ENCODE measurements at regions not wholly inside any gene's neighbourhood (a gene's known extent, or its start where the extent isn't known, plus 50 kb on each side); places are given as distances from the start of the nearest gene placed in this dataset.
"Not testable (repeated sequence)": the region's sequence is repeated elsewhere in the genome, so short reads cannot be mapped to it uniquely, and the experiment has no call there.

DNA sequence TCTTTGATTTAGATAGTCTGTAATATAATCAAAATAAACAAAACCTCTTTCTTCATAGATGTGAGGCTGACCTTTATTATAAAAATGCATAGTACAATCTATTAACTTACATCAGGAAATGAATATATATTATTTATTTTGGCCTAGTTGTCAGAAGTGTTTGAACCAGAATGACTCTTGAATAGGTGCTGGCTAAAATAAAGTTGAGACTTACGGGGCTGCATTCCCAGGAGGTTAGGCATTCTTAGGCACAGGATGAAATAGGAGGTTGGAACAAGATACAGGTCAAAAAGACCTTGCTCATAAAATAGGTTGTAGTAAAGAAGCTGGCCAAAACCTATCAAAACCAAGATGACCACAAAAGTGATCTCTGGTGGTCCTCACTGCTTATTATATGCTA, 1193.3 kb upstream of the IGFBP7 start:
- no peaks in the 10 kb centered on the region for H3K36me3 ChIP-seq (ENCODE audit: control insufficient read depth, insufficient read depth, low read length)
- WGBS, 2 experiments (ENCODE audit: insufficient coverage in 2 of 2) = 100% methylated on average over 1 of the region's 1 CpG; no CpG with 5 or more reads in 1 of the 2 experiments

DNA sequence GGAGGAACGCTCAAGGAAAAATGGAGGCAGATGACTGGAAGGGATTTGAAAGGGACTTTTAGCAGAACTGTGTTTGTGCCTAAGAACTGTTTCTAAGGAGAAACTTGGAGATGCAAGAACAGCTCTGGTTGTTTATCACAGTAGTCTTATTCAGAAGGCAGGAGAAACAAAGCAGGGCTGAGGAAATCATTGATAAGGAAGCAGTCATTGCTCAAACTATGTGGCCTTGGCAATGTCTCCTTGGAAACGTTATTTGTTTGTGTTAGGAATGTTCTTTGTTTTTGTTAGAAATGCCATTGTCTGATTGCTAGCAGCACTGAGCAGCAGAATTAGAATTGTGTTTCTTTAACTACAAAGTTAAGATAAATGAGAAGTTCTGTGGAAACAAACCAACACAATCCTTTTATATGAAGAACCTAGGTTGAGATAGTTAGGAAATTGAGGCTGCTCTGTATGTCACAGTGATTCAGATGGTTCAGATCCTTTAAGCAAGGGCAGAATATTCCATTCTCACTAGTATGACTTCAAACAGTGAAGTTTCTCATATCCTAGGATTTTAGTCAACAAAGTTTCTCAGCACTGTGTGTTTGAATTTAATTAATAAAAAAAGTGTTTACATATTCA, 1191.3 kb upstream of the IGFBP7 start:
- Histone ChIP-seq H3K27ac (ENCODE audit: low read depth, low read length, severe bottlenecking) (peak overlapping the region; percentile 100), H3K4me3 (ENCODE audit: extremely low read depth, insufficient read depth, low read length, poor library complexity, severe bottlenecking) (no peak overlapping the region), H3K36me3 (ENCODE audit: control insufficient read depth, insufficient read depth, low read length) (no peaks in the 10 kb centered on the region), H3K4me1 (ENCODE audit: control insufficient read depth, insufficient read depth, low read length, poor library complexity, severe bottlenecking) (peaks cover 11% of the 10 kb centered on the region), H3K9me3 (ENCODE audit: control insufficient read depth, low read length) (peaks cover 3% of the 10 kb centered on the region)
- 53 to 60% methylated on average over 1 to 2 of the region's 2 CpGs for WGBS, 2 experiments (ENCODE audit: insufficient coverage in 2 of 2)

More for the DNA sequence above, 1193.3 kb upstream of the IGFBP7 start:
- no peak overlapping the region for H3K4me3 ChIP-seq (ENCODE audit: extremely low read depth, insufficient read depth, low read length, poor library complexity, severe bottlenecking)
- H3K27ac ChIP-seq (ENCODE audit: low read depth, low read length, severe bottlenecking) = no peak overlapping the region
- H3K9me3 ChIP-seq (ENCODE audit: control insufficient read depth, low read length) = peaks cover 3% of the 10 kb centered on the region
- H3K4me1 ChIP-seq (ENCODE audit: control insufficient read depth, insufficient read depth, low read length, poor library complexity, severe bottlenecking) = peaks cover 11% of the 10 kb centered on the region

DNA sequence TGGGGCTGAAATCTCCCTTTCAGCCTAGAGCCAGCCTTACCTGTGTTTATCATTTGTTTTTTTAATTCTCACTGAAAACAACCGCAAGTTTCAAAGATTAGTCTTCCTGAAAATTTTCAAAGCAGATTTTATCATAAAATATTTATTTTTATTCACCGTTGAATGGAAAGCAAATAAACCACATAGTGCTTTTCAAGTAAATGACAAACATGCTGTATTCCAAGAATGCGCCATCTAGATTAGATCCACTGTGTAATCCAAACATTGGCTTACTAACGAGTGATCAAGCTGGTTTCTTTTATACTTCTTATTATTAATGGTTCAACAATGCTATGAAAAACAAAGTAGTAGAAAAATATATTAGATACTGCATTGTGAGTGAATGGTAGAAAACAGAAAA, 1176.2 kb upstream of the IGFBP7 start:
- Histone ChIP-seq H3K4me1 (ENCODE audit: control insufficient read depth, insufficient read depth, low read length, poor library complexity, severe bottlenecking) (no peaks in the 10 kb centered on the region), H3K27ac (ENCODE audit: low read depth, low read length, severe bottlenecking) (no peak overlapping the region), H3K36me3 (ENCODE audit: control insufficient read depth, insufficient read depth, low read length) (no peaks in the 10 kb centered on the region), H3K9me3 (ENCODE audit: control insufficient read depth, low read length) (peaks cover 5% of the 10 kb centered on the region), H3K4me3 (ENCODE audit: extremely low read depth, insufficient read depth, low read length, poor library complexity, severe bottlenecking) (no peak overlapping the region)
- no CpG with 5 or more reads among the region's 4 CpGs for WGBS, 2 experiments (ENCODE audit: insufficient coverage in 2 of 2)

DNA sequence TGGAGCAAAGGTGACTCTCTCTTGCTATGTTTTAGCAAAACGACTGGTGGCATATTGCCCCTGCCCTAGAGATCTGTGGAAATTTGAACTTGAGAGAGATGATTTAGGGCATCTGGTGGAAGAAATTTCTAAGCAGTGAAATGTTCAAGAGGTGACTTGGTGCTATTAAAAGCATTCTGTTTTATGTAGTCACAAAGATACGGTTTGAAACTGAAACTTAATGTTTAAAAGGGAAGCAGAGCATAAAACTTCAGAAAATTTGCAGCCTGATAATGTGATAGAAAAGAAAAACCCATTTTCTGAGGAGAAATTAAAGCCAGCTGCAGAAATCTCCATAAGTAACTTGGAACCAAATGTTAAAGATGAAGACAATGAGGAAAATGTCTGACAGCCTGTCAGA, 1170.7 kb upstream of the IGFBP7 start:
- not testable (repeated sequence) for H3K27ac ChIP-seq (ENCODE audit: low read depth, low read length, severe bottlenecking); H3K4me1 ChIP-seq (ENCODE audit: control insufficient read depth, insufficient read depth, low read length, poor library complexity, severe bottlenecking); H3K36me3 ChIP-seq (ENCODE audit: control insufficient read depth, insufficient read depth, low read length); H3K9me3 ChIP-seq (ENCODE audit: control insufficient read depth, low read length); H3K4me3 ChIP-seq (ENCODE audit: extremely low read depth, insufficient read depth, low read length, poor library complexity, severe bottlenecking)
- 92 to 97% methylated on average over 2 of the region's 2 CpGs for WGBS, 2 experiments (ENCODE audit: insufficient coverage in 2 of 2)

DNA sequence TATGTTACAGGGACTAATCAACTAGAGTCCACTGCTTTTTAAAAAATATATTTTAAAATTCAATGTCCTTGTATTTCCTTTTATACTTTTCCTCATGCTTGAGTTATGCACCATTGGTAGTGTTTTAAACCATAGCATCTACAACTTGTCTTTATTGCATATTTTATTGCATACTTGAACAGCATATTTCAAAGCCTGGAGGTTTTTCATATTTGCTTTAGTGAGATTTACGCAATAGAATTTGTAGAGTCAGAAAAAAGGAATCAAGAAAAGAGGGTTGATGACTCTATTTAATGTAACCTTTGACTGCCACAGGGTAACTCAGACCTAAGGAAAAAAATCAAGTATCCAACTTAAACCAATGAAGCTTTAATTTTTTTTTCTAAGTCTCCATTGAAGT, 1165.7 kb upstream of the IGFBP7 start:
- Histone ChIP-seq H3K9me3 (ENCODE audit: control insufficient read depth, low read length) (no peaks in the 10 kb centered on the region), H3K4me3 (ENCODE audit: extremely low read depth, insufficient read depth, low read length, poor library complexity, severe bottlenecking) (no peak overlapping the region), H3K36me3 (ENCODE audit: control insufficient read depth, insufficient read depth, low read length) (no peaks in the 10 kb centered on the region), H3K4me1 (ENCODE audit: control insufficient read depth, insufficient read depth, low read length, poor library complexity, severe bottlenecking) (no peaks in the 10 kb centered on the region), H3K27ac (ENCODE audit: low read depth, low read length, severe bottlenecking) (no peak overlapping the region)
- WGBS, 2 experiments (ENCODE audit: insufficient coverage in 2 of 2) = no CpG with 5 or more reads among the region's 1 CpG

DNA sequence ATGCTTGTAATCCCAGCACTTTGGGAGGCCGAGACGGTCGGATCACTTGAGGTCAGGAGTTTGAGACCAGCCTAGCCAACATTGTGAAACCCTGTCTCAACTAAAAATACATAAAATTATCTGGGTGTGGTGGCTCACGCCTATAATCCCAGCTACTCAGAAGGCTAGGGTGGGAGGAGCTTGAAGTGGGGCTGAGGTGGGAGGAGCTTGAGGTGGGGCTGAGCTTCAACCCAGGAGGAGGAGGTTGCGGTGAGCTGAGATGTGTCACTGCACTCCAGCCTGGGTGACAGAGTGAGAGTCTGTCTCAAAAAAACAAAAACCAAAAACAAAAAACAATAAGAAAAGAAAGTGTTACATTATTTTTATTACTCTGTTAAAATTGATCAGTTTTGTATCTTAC, 1164.4 kb upstream of the IGFBP7 start:
- H3K36me3 ChIP-seq (ENCODE audit: control insufficient read depth, insufficient read depth, low read length) = no peaks in the 10 kb centered on the region
- H3K9me3 ChIP-seq (ENCODE audit: control insufficient read depth, low read length) = peaks cover 4% of the 10 kb centered on the region
- H3K4me3 ChIP-seq (ENCODE audit: extremely low read depth, insufficient read depth, low read length, poor library complexity, severe bottlenecking) = no peak overlapping the region
- no peak overlapping the region for H3K27ac ChIP-seq (ENCODE audit: low read depth, low read length, severe bottlenecking)
- no peaks in the 10 kb centered on the region for H3K4me1 ChIP-seq (ENCODE audit: control insufficient read depth, insufficient read depth, low read length, poor library complexity, severe bottlenecking)
- WGBS, 2 experiments (ENCODE audit: insufficient coverage in 2 of 2) = 68% methylated on average over 4 of the region's 5 CpGs; no CpG with 5 or more reads in 1 of the 2 experiments

DNA sequence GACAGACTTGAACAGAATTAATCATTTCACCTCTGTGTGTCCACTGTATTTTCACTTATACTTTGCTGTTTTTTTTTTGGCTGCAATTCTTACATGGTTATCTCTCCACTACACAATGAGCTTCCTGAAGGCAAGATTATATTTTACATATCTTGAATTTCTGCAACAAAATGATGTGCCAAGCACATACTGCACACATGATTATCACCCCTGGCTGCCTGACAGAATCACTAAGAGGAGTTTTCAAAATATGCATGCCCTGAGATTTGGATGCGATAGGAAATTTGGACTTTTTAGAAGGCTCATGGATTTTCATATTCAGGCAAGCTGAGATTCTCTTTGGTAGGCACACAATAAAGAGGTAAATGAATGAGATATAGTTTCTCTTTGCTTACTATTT, 1162.1 kb upstream of the IGFBP7 start:
- no peaks in the 10 kb centered on the region for H3K4me1 ChIP-seq (ENCODE audit: control insufficient read depth, insufficient read depth, low read length, poor library complexity, severe bottlenecking)
- H3K9me3 ChIP-seq (ENCODE audit: control insufficient read depth, low read length) = peaks cover 4% of the 10 kb centered on the region
- H3K4me3 ChIP-seq (ENCODE audit: extremely low read depth, insufficient read depth, low read length, poor library complexity, severe bottlenecking) = no peak overlapping the region
- H3K27ac ChIP-seq (ENCODE audit: low read depth, low read length, severe bottlenecking) = no peak overlapping the region
- no peaks in the 10 kb centered on the region for H3K36me3 ChIP-seq (ENCODE audit: control insufficient read depth, insufficient read depth, low read length)
- no CpG with 5 or more reads among the region's 1 CpG for WGBS, 2 experiments (ENCODE audit: insufficient coverage in 2 of 2)

DNA sequence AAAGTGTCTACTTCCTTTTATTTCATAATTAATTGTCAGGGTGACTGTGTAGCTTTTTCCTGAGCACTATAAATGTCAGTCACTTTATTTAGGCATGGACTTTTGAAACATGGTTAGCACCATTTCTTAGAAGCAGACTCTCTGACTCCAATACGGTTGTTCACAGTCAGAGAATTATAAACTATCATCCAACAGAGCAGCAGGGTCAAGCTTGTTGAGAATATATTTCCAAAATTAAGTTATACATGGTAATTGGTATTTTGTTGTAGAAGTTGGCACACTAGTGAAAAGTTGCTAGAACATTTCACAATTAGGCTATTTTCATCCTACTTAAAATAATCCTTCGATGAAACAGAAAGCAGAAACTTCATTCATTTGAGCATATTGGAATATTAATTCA, 1155.5 kb upstream of the IGFBP7 start:
- Histone ChIP-seq H3K4me1 (ENCODE audit: control insufficient read depth, insufficient read depth, low read length, poor library complexity, severe bottlenecking) (no peaks in the 10 kb centered on the region), H3K36me3 (ENCODE audit: control insufficient read depth, insufficient read depth, low read length) (no peaks in the 10 kb centered on the region), H3K27ac (ENCODE audit: low read depth, low read length, severe bottlenecking) (no peak overlapping the region), H3K4me3 (ENCODE audit: extremely low read depth, insufficient read depth, low read length, poor library complexity, severe bottlenecking) (no peak overlapping the region), H3K9me3 (ENCODE audit: control insufficient read depth, low read length) (peaks cover 4% of the 10 kb centered on the region)
- WGBS, 2 experiments (ENCODE audit: insufficient coverage in 2 of 2) = no CpG with 5 or more reads among the region's 2 CpGs

DNA sequence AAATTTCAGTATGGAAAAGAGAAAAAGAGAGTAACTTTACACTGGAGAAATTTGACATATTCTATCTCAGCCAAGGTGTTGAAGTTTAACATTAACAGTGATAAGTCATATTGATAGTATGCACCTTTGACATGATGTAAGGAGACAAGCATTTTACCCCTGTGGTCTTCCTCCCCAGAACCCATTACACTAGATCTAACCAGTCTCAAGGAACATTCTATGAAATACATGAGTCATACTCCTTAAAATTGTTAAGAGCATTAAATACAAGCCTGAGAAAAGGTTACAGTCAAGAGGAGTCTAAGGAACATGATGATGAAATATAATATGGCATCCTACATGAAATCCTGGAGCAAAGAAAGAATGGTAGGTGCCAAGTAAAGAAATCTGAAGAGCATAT, 1151.3 kb upstream of the IGFBP7 start:
- no peak overlapping the region for H3K4me3 ChIP-seq (ENCODE audit: extremely low read depth, insufficient read depth, low read length, poor library complexity, severe bottlenecking)
- H3K36me3 ChIP-seq (ENCODE audit: control insufficient read depth, insufficient read depth, low read length) = no peaks in the 10 kb centered on the region

DNA sequence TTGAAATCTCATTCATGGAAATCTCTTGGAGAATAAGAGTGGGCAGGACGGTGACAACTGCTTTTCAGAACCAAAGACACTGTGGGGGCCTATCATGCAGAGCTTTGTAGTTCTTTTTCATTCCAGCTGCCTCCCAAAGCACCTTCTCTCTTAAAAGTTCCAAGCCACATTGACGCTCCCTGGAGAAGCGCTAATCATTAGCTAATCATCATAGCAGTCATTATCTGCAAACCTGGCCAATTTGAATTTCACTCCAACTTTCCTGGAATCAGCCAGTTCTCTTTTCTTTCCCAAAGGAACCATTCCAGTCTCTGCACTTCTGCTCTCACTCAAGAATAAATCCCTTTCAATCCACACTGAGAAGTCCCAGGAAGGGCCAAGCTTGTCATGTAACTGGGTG, 1144.1 kb upstream of the IGFBP7 start:
- WGBS, 2 experiments (ENCODE audit: insufficient coverage in 2 of 2) = 52 to 89% methylated on average over 2 to 3 of the region's 3 CpGs
- Histone ChIP-seq H3K4me3 (ENCODE audit: extremely low read depth, insufficient read depth, low read length, poor library complexity, severe bottlenecking) (no peak overlapping the region), H3K27ac (ENCODE audit: low read depth, low read length, severe bottlenecking) (no peak overlapping the region)

More for the DNA sequence above, 1151.3 kb upstream of the IGFBP7 start:
- H3K4me1 ChIP-seq (ENCODE audit: control insufficient read depth, insufficient read depth, low read length, poor library complexity, severe bottlenecking) = no peaks in the 10 kb centered on the region
- H3K27ac ChIP-seq (ENCODE audit: low read depth, low read length, severe bottlenecking) = no peak overlapping the region
- no peaks in the 10 kb centered on the region for H3K9me3 ChIP-seq (ENCODE audit: control insufficient read depth, low read length)

DNA sequence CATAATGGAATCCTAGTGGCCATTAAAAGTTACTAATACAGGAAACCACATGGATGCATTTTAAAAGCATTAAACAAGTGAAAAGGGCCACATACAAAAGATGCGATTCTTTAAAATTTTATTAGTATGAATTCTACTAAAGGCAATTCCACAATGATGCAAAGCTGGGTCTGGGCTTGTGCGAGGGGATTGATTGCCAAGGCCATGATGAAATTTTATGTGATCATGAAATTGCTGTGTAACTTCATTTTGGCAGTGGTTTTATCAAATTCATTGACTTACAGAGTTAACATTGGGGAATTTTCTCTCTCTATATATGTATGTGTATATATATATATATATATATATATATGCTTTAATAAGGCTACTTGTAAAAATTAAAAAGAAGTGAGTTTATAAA, 1142.5 kb upstream of the IGFBP7 start:
- no CpG with 5 or more reads among the region's 2 CpGs for WGBS, 2 experiments (ENCODE audit: insufficient coverage in 2 of 2)
- Histone ChIP-seq H3K9me3 (ENCODE audit: control insufficient read depth, low read length) (no peaks in the 10 kb centered on the region), H3K4me3 (ENCODE audit: extremely low read depth, insufficient read depth, low read length, poor library complexity, severe bottlenecking) (no peak overlapping the region), H3K36me3 (ENCODE audit: control insufficient read depth, insufficient read depth, low read length) (no peaks in the 10 kb centered on the region), H3K27ac (ENCODE audit: low read depth, low read length, severe bottlenecking) (no peak overlapping the region), H3K4me1 (ENCODE audit: control insufficient read depth, insufficient read depth, low read length, poor library complexity, severe bottlenecking) (no peaks in the 10 kb centered on the region)

More for the DNA sequence above, 1144.1 kb upstream of the IGFBP7 start:
- Histone ChIP-seq H3K9me3 (ENCODE audit: control insufficient read depth, low read length) (no peaks in the 10 kb centered on the region), H3K36me3 (ENCODE audit: control insufficient read depth, insufficient read depth, low read length) (no peaks in the 10 kb centered on the region), H3K4me1 (ENCODE audit: control insufficient read depth, insufficient read depth, low read length, poor library complexity, severe bottlenecking) (no peaks in the 10 kb centered on the region)
